SHP77 treated with DMSO at 0.1 percent for 48 hours (cell line): ENCODE measurements at regions not wholly inside any gene's neighbourhood (a gene's known extent, or its start where the extent isn't known, plus 50 kb on each side); places are given as distances from the start of the nearest gene placed in this dataset.

Experiments
- DNase-seq: peaks from one replicate; lab custom pipeline; 2025; lab: John Stamatoyannopoulos, UW

DNA sequence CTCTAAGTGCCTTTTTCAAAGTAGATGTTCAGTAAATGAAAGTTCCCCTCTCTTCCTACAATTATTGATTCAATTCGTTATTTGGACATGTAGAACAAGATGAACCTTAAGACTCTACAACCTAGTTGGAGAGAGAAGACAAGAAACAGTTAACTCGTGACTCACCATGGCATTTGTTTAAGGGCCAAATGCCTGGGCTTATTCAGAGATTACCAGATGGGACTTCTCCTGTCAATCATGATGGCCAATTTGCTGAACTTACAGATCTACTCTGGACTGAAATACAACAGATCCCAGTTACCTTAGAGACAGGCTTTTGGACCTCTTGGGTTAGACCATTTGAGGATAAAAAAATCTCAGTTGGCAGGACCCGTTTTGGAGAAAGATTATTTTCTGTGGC lies 93.5 kb downstream of the C1orf94 start:
- no peak for DNase-seq

DNA sequence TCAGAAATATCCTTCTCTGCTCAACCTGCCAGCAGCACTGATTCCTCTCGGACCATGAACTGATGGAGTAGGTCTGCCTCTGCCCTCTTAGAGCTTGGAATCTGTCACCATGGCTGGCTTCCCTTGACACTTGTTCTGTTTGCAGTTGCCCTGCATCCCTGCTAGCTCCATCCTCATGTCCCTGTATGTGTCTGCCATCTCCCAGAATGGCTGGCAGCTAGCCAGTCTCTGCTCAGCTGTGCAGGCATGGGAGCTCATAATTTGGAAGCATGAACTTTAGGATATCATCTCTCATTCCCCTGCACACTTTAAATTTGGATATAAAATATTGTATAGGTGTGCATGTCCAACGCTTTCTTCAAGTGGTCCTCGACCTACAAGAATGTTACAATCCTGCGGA lies 95.4 kb downstream of the C1orf94 start:
- no peak for DNase-seq

- no peak for DNase-seq
Observed at GRCh38 chr1:34275150-34275549, 98.4 kb downstream of the C1orf94 start.

GRCh38 chr1:34276606-34277005 lies 99.9 kb downstream of the C1orf94 start:
- no peak for DNase-seq

DNA sequence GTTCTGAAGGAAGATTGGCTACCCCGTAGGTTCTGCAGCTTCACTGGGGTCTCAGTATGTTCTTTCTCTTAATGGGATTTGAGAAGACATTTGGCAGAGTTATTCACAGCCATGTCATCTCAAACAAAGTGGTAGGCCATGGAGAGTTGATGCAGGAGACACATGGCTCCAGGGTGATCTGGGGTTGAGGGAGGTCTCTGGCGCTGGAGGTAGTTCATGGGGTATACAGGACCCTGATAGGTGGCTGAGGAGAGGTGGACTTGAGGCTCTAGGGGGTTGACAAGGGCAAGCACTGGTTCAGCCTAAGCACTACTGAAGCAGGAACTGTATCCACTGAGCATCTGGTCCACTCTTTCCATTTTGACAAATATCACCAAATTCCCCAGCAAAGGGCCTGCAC lies 100.4 kb downstream of the C1orf94 start:
- no peak for DNase-seq

GRCh38 chr1:34278211-34278610 lies 101.5 kb downstream of the C1orf94 start:
- no peak for DNase-seq

DNA sequence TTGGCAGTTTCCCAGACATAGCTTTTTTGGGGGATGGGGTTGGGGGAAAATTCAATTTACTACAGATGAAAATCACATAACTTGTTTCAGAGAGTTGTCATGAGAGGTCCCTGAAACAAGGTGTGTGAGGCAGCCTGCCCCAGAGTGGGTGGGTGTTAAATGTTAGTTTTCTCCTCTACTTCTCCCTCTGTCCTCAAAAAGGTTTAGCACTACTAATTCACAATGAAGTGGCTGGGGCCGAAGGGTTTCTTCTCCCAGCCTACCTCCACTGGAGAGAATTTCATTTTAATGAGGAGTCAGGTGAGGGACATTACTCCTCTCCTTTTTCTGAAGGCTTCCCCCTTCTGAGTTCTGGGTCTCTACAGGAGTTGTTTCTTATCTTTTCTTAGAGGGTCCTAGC lies 103.3 kb downstream of the C1orf94 start:
- no peak for DNase-seq

DNA sequence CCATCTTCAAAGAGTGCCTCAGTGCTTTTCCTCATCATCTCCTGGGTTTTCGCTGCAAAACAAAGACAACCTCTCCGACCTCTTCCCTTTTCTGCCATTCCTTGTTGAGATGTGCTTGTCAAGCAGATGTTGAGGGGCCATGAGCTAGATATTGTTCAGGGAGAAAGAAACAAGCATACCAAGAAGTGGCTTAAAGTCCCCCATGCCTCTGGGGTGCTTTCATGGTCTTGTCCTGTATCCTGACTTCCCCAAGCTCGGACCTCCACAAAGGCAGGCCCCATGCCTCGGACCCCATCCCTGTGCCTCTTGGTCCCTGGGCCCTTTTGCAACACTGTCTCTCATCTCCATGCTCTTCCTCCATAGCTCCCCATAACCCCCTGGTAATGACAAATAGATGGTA lies 103.8 kb downstream of the C1orf94 start:
- no peak for DNase-seq

GRCh38 chr1:34283142-34283541 lies 106.4 kb downstream of the C1orf94 start:
- DNase-seq: no peak

DNA sequence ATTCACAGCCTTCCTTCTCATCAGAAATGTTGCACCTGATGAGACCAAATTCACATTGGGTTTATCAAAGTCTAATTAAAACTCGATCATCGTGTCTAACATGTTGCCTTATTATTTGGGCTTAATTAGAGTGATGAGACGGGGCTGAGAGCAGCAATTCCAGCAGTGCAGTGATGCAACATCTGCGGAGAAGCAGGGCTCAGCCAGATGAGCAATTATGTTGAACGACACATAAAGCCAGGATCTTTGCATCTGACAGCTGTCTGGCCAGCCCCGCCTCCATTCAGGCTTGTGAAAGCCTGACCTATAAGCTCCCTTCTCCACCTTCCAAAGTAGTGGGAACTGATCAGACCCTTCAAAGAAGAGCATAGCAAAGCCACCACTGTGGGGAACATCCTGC lies 109.8 kb downstream of the C1orf94 start:
- DNase-seq: no peak

DNA sequence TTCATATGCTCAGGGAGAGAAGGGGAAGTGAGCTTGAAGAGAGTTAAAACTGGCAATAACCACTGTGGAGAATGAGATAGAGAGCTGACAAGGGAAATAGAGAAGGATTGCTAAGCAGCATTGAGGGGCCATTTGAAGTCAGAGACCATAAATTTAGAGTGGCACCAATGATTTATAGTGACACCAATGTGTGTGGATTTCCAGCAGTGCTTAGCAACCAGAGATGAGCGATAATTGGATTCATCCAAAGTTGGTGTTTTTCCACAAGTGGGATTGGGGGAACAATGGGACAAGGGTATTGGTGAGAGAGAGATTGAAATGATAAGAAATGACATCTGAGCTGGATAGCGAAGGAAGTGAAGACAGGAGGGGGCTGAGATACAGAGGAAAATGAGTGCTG lies 114.1 kb downstream of the C1orf94 start:
- DNase-seq: no peak

DNA sequence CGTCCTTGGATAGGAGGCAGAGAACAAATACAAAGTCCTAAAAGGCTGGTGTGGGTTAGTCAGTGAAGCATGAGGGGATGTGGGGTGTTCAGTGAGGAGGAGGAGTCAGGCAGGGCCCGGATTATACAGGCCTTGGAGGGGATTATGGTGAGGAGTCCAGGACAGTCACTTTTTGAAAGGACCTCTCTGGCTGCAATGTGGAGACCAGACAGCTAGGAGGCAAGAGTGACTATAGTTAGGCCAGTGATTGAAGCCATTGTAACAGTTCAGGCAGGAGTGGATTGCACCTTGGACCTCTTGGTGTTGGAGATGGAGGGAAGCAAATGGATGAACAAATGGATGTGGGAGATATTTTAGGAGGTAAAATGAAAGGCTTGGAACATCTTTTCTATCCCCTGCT lies 115.8 kb downstream of the C1orf94 start:
- DNase-seq: no peak

GRCh38 chr1:34296059-34296458 lies 119.4 kb downstream of the C1orf94 start:
- no peak for DNase-seq

DNA sequence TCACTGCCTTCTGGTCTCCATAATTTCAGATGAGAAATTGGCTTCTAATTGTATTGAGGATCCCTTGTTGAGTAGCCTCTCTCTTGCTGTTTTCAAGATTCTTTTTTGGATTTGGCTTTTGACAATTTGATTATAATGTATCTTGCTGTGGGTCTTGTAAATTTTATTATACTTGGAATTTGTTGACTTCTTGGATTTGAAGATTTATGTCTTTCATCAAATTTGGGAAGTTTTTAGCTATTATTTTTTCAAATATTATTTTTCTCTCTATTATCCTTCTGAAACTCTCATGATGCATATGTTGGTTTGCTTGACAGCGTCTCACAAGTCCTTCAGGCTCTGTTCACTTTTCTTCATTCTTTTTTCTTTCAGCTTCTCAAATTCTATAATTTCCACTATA lies 126.1 kb downstream of the C1orf94 start:
- no peak for DNase-seq

GRCh38 chr1:34303218-34303617 lies 126.5 kb downstream of the C1orf94 start:
- DNase-seq: no peak

DNA sequence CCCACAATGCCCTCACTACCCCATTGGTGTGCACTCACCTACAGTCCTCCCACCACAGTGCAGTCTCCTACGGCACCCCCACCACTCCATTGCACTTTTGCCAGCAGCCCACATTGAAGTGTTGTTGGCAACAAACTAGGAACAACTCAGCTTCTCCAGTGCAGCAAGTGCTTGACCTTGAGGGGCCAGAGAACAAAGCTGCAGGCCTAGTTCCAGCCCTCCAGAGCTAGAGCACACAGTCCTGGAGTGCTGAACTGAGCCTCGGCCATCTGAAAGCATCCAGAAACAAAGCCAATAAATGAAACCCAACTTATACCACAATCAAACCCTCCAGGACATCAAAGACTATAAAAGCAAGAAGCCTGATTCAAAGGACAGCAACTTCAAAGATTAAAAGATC lies 129.9 kb downstream of the C1orf94 start:
- no peak for DNase-seq

DNA sequence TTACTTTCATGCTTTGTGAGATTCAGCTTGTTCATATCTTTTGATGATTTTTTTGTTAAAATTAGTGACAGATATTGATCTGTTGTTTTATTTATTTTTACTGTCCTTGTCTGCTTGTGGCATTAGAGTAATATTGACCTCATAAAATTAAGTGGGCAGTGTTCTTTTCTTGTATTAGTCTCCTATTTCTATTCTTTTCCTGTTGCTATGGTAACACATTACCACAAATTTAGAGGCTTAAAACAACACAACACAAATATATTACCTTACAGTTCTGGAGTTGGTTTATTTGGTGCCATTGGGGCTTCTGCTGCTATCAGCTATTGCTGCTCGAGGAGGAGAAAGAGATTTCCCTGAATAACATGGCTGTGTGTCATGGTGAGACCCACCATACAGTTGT lies 135.7 kb downstream of the C1orf94 start:
- DNase-seq: no peak

- no peak for DNase-seq
Observed at GRCh38 chr1:34315974-34316373, 139.3 kb downstream of the C1orf94 start.

DNA sequence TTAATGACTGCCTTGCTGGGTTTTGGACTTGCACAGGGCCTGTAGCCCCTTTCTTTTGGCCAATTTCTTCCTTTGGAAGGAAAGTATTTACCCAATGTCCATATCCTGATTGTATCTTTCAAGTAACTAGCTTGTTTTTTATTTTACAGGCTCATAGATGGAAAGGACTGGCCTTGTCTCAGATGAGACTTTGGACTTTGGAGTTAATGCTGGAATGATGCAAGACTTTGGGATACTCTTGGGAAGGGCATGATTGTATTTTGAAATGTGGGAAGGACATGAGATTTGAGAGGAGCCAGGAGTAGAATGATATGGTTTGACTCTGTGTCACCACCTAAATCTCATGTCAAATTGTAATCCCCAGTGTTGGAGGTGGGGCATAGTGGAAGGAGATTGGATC lies 140.1 kb downstream of the C1orf94 start:
- no peak for DNase-seq

GRCh38 chr1:34319218-34319617 lies 142.5 kb downstream of the C1orf94 start:
- no peak for DNase-seq

- no peak for DNase-seq
Observed at GRCh38 chr1:34320053-34320669, 143.5 kb downstream of the C1orf94 start.

- DNase-seq: no peak
Observed at GRCh38 chr1:34322969-34323368, 146.3 kb downstream of the C1orf94 start.

GRCh38 chr1:34324879-34325440 lies 148.3 kb downstream of the C1orf94 start:
- no peak for DNase-seq

- DNase-seq: no peak
Observed at GRCh38 chr1:34328281-34328799, 151.6 kb downstream of the C1orf94 start.
